ENCODE measurements at regions not wholly inside any gene's neighbourhood (a gene's known extent, or its start where the extent isn't known, plus 50 kb on each side); places are given as distances from the start of the nearest gene placed in this dataset.

GRCh38 chr3:102599819-102600576 lies 165.2 kb downstream of the ZPLD1 start:
- DNase-seq, result no peak

DNA sequence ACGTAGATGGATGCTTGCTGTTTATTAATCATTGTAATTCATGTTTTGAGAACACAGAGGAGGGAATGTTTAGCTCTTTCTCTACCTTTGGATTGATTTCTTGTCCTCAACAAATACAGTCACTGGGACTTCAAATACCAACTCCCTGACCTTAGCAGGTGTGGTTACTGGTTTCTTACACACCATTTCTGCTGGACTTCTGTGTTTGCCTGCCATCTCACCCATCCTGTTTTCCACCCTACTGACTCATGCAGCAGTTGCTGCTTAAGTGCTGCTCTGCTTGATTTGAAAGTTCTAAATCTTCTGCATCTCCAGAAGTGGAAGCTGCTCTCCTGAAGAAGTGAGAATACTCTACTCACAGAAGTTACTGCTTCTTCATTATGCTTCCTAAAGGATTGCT lies 170.3 kb downstream of the ZPLD1 start:
- no peak for DNase-seq

DNA sequence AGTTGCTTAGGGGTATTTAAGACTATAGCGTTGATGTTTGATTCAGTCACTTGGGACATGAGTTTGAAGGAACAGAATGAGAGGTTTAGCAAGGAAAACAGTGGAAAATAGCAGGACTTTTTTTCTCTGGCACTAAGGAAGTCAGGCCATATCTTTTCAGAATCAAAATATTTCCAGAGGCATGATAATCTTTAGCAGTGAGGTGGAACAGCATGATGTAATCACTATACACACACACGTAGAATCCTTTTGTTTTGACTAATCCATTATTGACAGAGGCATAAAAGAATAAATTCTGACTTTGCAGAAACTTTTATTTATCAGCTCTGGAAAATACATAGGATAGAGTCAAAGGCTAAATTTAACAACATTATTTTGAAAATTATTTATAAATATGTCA lies 174.1 kb downstream of the ZPLD1 start:
- no peak for DNase-seq

DNA sequence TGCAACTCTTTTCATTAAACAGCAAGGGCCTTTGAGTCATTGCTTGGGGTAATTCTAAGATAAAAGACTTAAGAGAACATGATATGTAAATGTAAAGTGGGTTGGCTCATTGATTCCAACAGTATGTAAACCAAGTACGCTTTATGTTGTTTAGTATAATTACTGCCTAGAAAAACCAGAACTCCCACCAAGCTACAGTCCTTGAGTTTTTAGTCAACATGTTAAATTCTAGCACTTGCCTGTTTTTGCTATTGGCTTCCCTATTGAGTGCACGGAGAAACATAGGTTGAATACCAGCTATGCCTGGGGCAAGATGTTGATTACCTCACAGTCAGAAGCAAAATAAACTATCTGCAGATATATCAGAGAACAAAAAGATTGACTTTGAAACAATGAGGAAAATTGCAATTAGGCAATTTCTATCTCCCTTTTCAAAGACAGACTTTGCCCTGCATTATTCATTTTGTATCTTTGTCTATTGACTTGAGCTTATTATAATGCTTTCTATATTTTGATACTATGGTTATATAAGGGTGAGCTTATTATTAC lies 179.3 kb downstream of the ZPLD1 start:
- DNase-seq, result no peak

GRCh38 chr3:102614585-102614984 lies 179.8 kb downstream of the ZPLD1 start:
- no peak for DNase-seq

DNA sequence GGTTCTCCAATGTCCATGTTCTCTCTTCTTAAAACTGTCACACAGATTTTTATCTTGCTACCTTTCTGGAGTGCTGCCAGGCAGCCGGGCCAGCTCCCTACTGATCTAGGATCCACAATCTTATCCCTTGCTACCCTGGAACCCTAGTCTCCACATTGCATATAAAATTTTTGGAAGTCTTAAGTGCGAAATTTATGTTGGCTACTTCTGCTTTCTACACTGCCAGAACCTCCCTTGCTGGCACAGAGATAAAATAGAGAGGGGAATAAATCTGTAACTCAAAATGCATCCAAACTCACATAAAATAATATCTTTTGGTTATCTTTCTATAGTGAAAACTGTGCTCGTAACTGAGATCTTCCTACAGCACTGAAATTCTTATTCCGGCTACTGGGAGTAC lies 182.6 kb downstream of the ZPLD1 start:
- no peak for DNase-seq

GRCh38 chr3:102619361-102619760 lies 184.5 kb downstream of the ZPLD1 start:
- DNase-seq, result no peak

DNA sequence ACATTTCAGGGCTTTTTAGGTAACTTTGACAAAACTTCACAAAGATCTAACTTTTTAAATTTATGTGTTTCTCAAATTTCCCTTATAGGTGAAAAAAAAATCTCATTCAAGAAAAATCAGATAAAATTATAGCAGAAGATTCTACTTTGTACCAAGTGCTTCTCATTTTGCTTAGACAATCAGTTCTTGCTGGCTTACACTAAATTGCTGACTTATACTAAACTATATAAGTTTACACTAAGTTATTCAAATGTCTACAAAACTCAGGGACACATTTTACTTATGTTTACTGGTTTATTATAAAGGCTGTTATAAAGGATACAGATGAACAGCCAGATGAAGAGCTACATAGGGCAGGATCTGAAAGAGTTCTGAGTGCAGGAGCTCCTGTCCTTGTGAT lies 195.1 kb downstream of the ZPLD1 start:
- DNase-seq, result no peak

GRCh38 chr3:102630531-102630930 lies 195.7 kb downstream of the ZPLD1 start:
- no peak for DNase-seq

DNA sequence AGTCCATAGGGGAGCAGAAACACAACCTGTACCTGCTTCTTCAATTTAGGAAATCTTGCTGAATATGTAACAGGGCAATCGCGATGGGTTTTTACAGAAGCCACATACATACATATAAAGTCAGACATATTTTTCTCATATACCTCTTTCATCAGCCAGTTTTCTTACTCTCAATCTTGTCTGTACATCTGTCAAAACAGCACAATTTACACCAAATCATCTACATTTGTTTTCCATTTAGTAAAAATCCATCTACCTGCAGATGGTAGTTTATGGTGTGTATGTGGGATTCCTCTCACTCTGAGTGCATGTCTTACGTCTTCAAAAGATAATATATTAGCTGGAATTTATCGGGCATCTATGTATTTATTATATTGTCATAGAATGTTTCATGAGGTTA lies 208.7 kb downstream of the ZPLD1 start:
- DNase-seq, result no peak

- no peak for DNase-seq
Observed at GRCh38 chr3:102646557-102646956, 211.7 kb downstream of the ZPLD1 start.

GRCh38 chr3:102660653-102661052 lies 225.8 kb downstream of the ZPLD1 start:
- DNase-seq, result no peak

GRCh38 chr3:102661707-102662497 lies 227.1 kb downstream of the ZPLD1 start:
- DNase-seq, result no peak

DNA sequence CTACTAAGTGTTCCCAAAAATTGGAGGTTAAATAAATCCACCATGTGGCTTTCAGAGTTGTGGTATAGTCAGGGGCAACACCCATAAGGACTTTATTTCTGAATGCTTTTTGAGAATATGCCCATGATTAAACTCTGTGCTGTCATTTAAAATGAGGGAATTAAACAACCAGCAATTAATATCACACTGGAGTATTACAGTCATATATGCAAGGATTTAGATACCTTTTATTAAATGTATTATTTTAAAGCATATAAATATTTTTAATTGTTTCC lies 227.6 kb downstream of the ZPLD1 start:
- DNase-seq, result no peak

- DNase-seq, result no peak
Observed at GRCh38 chr3:102664126-102664525, 229.3 kb downstream of the ZPLD1 start.

GRCh38 chr3:102665183-102665582 lies 230.4 kb downstream of the ZPLD1 start:
- DNase-seq, result no peak

GRCh38 chr3:102668247-102668646 lies 233.4 kb downstream of the ZPLD1 start:
- no peak for DNase-seq

- DNase-seq, result no peak
Observed at GRCh38 chr3:102670986-102671385, 236.2 kb downstream of the ZPLD1 start.

DNA sequence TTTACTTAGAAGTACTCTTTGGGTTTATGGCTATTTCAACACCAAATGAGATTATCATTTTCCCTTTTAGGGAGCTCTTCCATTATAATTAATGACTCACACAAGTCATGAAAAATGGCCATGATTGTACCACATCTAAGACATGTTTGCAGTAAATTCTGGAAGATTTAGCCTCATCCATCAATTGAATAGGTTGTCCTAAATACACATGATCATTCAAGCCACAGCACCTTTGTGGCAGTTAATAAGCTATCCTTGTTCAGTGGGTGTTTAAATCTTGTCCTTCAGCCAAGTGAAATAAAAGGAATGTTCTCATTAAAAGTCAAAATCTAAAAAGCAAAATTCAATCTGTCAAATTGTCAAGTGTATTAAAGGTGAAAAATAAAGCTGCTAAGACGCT lies 237.5 kb downstream of the ZPLD1 start:
- no peak for DNase-seq

DNA sequence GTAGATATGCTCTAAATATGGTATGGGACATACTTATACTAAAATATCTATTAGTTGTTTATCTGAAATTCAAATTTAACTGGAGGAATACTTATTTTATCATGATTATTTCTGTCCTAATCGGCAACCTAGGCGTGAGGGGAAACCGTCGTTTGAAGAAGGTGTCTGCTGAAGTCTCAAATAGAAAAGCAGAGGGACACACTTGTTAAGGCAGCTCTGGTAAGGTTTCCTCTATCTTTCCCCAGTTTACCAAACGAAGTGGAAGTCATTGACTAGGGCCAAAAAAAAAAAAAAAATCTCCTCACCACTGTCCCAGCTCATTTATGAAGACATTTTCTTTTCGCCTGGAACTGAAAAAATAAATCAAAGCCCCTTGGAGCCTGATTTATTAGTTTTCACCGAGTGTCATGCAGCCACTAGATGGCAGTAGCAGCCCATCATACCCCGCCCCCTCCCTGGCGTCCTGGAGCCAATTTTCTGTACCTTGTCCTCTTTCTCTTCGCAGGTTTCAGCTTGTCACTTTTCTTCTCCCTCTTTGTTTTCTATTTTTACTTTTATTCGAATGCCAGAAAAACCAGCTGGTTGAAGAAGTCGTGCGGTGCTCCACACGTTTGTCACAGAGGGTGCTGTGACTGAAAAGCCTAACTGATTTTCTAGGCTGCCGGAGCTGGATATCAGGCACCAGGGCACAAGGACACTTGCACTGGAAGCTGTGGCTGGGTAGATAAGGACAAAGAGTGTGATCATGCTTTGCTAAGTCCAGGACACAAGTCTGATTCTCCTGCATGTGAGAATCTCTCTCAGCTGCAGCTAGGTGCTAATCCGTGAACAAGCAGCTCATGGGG lies 238.7 kb downstream of the ZPLD1 start:
- peak in 44 of 51 donors; percentile 1 to 80 (median 28) for DNase-seq

DNA sequence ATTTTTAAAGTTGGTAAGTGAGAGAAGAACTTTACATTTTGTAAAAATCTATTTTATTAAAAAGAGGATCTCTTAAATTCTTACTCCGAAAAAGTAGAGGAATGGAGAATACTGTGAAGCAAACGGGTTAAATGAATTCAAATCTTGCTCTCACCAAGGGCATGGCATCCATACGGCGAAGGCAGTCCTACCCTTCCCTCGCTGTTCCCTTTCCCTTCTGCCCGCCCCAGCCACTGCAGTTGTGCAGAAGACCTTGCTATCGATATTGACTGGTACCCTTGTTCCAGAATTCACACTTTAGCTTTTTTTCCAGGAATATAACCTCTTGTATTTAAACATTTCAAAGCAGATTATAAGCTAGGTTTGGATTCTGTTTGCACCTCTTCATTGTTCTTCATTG lies 239.5 kb downstream of the ZPLD1 start:
- DNase-seq, result no peak

GRCh38 chr3:102676424-102676823 lies 241.6 kb downstream of the ZPLD1 start:
- DNase-seq, result no peak
